GM18951 (cell line): ENCODE measurements at regions not wholly inside any gene's neighbourhood (a gene's known extent, or its start where the extent isn't known, plus 50 kb on each side); places are given as distances from the start of the nearest gene placed in this dataset.
"Not testable (repeated sequence)": the region's sequence is repeated elsewhere in the genome, so short reads cannot be mapped to it uniquely, and the experiment has no call there.

Source experiments
- POLR2A ChIP-seq: IDR thresholded peaks from 4 replicates; pipeline ENCODE4 v1.6.1; 2011; ENCODE audit warnings: mild to moderate bottlenecking; ENCODE audit not compliant: insufficient read length, insufficient read depth; ENCODE audit errors: extremely low read depth
- in situ Hi-C: fragments of 300-500 bp; cut with MboI; formaldehyde crosslinking; loops from one replicate; pipeline ENCODE4 v1.12.0; 2022; ENCODE audit warnings: low sequenced_read_pairs, mixed read lengths, inconsistent platforms; ENCODE audit not compliant: unreplicated experiment

GRCh38 chr1:30104551-30104950 lies 618.8 kb downstream of the MATN1 start:
- in situ Hi-C loops = no loop called here
- no peak for TF ChIP-seq POLR2A

- no peak for TF ChIP-seq POLR2A
- in situ Hi-C loops = no loop called here
Measured at GRCh38 chr1:30103708-30104411, 619.5 kb downstream of the MATN1 start.

GRCh38 chr1:30102605-30103004 lies 620.8 kb downstream of the MATN1 start:
- in situ Hi-C loops = no loop called here
- no peak for TF ChIP-seq POLR2A

- in situ Hi-C loops = no loop called here
Measured at GRCh38 chr1:30101487-30102227, 621.7 kb downstream of the MATN1 start.

GRCh38 chr1:30101016-30101415 lies 622.4 kb downstream of the MATN1 start:
- in situ Hi-C loops = no loop called here
- TF ChIP-seq POLR2A = no peak

More at GRCh38 chr1:30101487-30102227, 621.7 kb downstream of the MATN1 start:
- TF ChIP-seq POLR2A = no peak

GRCh38 chr1:30100524-30100862 lies 622.9 kb downstream of the MATN1 start:
- TF ChIP-seq POLR2A = no peak
- in situ Hi-C loops = no loop called here

GRCh38 chr1:30099587-30100523 lies 623.5 kb downstream of the MATN1 start:
- TF ChIP-seq POLR2A = no peak
- in situ Hi-C loops = no loop called here

GRCh38 chr1:30097851-30098250 lies 625.5 kb downstream of the MATN1 start:
- in situ Hi-C loops = not testable (repeated sequence)

GRCh38 chr1:30095451-30096025 lies 627.8 kb downstream of the MATN1 start:
- in situ Hi-C loops = no loop called here
- TF ChIP-seq POLR2A = no peak

GRCh38 chr1:30095051-30095450 lies 628.3 kb downstream of the MATN1 start:
- in situ Hi-C loops = no loop called here
- no peak for TF ChIP-seq POLR2A

GRCh38 chr1:30092051-30092858 lies 631.1 kb downstream of the MATN1 start:
- in situ Hi-C loops = no loop called here
- no peak for TF ChIP-seq POLR2A

GRCh38 chr1:30090162-30090820 lies 633.1 kb downstream of the MATN1 start:
- in situ Hi-C loops = no loop called here
- no peak for TF ChIP-seq POLR2A
